GM03348 (cell line): ENCODE measurements at regions not wholly inside any gene's neighbourhood (a gene's known extent, or its start where the extent isn't known, plus 50 kb on each side); places are given as distances from the start of the nearest gene placed in this dataset.
A peak's percentile ranks its signal among the peaks of the same experiment; 100 is the strongest.
"Not testable (repeated sequence)": the region's sequence is repeated elsewhere in the genome, so short reads cannot be mapped to it uniquely, and the experiment has no call there.

Experiments used
- DNase-seq: peaks from one replicate; pipeline ENCODE4 v3.0.0; 2012; ENCODE audit warnings: low spot score

- no peak for DNase-seq
These were observed 159.3 kb upstream of the C2CD4B start for GRCh38 chr15:62324382-62324781.

DNA sequence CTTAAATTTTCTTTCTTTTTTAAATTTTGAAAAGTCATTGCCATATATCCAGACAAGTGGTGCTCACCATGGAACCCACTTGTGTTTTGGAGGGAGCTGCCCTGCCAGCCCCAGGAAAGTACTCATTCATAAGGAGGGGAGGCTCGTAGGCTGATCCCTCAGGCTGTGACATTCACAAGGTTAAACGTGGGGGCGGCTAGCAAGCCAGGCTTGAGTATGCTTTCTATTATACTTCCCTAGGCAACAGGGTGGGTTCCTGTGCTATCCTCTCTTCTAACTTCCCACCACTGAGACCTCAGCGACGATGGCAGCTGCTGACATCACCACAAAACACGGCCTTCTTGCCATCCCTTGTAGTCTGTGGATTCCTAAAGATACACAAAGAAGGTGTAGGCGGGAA, 160.5 kb upstream of the C2CD4B start:
- no peak for DNase-seq

DNA sequence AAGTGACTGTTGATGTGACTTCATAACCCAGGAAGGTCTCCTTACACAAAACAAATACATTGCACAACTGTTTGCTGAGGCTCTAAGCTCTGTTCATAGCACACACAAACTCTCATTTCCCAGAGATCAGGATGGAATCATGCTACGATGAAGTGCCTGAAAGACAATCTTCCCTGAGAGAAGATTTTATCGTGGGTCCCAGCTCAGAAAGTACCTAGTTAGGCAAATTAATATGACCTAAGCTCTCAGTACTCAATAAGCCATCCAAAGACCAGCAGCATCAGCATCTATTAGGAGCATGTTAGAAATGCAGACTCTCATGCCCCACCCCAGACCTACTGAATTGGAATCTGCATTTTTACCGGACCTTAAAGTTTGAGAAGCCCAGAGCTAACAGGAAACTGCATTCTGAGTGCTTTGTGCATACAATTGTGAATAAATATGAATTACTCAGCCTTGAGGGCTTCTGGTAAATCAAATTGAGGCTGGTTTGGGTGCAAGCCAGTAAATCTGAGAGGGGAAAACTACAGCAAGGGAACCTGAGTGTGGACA, 161.5 kb upstream of the C2CD4B start:
- no peak for DNase-seq

- no peak for DNase-seq
These were observed 162.3 kb upstream of the C2CD4B start for GRCh38 chr15:62327406-62327805.

GRCh38 chr15:62332472-62332871, 167.4 kb upstream of the C2CD4B start:
- not testable (repeated sequence) for DNase-seq

GRCh38 chr15:62334536-62334935, 169.5 kb upstream of the C2CD4B start:
- no peak for DNase-seq

- DNase-seq, result no peak
These were observed 172.8 kb upstream of the C2CD4B start for GRCh38 chr15:62337934-62338333.

GRCh38 chr15:62338497-62338896, 173.4 kb upstream of the C2CD4B start:
- DNase-seq, result no peak

GRCh38 chr15:62342959-62343358, 177.9 kb upstream of the C2CD4B start:
- no peak for DNase-seq

GRCh38 chr15:62343397-62343796, 178.3 kb upstream of the C2CD4B start:
- no peak for DNase-seq

GRCh38 chr15:62344806-62345539, 179.9 kb upstream of the C2CD4B start:
- no peak for DNase-seq

DNA sequence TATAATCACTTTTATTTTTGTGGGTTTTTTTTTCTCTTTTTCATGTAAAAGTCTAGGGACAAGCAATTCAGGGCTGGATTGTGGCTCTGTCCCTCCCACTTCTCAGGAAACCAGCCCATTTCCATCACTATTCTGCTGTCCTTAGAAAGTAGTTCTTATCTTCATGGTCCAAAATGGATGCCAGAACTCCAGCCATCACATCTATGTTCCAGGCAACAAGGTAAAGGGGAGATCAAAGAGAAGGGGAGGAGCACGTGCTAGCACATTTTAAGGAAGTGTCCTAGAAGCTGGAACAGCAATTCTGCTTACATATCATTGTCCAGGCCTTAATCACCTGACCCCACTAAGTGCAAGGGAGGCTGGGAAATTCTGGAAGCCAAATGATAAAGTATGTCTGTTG, 181.1 kb upstream of the C2CD4B start:
- DNase-seq, result no peak

- no peak for DNase-seq
These were observed 183.0 kb upstream of the C2CD4B start for GRCh38 chr15:62348118-62348517.

GRCh38 chr15:62348623-62349022, 183.5 kb upstream of the C2CD4B start:
- DNase-seq, result no peak

DNA sequence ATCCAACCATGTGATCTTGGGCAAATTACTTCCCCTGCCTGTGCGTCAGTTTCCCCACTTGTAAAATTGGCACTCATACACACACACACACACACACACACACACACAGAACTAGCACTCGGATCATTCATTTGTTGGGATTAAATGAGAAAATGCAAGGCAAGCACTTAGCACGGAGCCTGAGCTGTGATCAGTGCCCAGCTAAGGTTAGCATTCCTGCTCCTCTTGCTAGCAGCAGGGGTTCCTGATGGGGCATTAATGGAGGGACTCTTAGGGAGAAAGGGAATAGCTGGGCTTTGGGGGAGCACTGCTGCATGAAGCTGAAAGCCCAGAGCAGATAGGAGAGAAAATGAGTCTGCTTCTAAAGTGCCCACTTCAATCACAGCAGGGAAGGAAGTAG, 187.7 kb upstream of the C2CD4B start:
- DNase-seq, result no peak

- no peak for DNase-seq
These were observed 192.3 kb upstream of the C2CD4B start for GRCh38 chr15:62357431-62357830.

- no peak for DNase-seq
These were observed 194.3 kb upstream of the C2CD4B start for GRCh38 chr15:62359416-62359815.

DNA sequence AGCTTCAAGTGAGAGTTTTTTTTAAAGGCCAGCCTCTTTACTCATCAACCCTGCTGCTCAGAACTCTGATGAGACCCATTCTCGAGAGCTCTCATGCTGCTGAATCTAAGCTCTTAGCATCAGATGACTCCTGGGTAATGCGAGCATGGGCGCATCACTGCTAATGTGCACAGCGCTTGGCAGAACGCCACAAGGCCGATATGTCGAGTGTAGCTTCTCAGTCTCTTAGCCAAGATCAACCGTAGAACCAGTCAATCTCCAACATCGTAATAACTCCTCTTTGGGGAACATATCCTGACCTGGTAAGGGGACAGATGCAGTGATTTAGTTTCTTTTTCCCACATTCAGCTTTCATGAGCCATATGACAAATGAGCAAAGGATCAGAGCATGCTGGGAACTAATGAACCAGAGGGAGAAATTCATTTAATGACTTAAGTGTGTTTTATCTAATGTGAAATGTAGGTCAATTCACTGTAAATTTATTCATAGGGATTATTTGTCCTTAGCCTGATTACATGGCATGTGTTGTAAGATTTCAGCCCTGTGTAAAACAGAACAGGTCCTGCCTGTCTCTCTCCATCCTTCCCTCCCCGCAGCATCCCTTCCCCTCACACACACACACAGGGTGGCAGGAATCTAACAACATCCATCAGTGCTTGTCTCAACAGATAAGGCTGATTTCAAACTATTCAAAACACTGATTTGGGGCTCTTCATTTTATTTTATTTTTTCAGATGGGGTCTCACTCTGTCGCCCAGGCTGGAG, 195.4 kb upstream of the C2CD4B start:
- no peak for DNase-seq

- no peak for DNase-seq
These were observed 197.1 kb upstream of the C2CD4B start for GRCh38 chr15:62362144-62362543.

- DNase-seq, result peak; percentile 89
These were observed 197.5 kb upstream of the C2CD4B start for GRCh38 chr15:62362608-62363007.

- DNase-seq, result no peak
These were observed 198.8 kb upstream of the C2CD4B start for GRCh38 chr15:62363913-62364312.

DNA sequence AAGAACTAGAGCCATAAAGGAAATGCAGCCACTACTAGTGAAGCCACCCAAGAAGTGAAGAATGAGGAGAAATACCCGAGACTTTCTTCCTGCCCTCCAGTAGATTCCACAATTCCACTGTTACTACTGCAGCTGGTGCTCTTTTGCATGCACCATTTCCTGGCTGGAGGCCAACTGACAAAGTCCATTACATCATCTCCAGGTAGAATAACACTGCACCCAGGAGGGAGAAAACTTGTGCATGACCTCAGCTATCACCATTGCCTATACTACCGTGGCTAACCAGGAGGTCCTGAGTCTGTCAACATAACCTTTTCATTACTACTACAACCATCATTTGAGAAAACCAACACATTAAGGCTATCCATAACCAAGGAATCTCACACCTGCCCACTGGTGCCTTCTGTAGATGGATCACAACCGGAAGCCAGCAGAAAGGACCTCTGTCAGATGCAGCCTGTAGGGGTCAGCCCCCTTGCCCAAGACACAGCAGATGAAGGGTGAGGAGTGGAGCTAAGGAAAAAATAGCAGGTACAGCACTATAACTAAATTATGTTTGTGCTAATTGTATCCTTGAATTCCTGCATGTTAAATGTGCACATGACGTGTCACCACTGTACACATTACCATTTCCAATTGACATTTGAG, 200.8 kb upstream of the C2CD4B start:
- DNase-seq, result no peak

DNA sequence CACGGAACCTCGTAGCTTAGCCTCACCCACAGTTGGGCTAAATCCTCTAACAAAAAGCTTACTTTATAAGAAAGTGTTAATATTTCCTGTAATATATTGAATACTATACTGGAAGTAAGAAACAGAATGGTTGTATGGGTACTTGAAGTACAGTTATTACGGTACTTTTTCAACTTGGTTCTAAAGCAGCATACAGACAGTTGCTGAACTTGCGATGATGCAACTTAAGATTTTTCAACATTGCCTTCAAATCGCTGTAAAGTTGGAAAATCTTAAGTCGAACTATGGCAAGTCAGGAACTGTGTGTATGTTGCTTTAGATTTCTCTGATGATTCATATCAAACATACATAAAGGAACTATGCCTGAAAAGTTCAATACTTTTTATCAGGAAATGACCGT, 204.4 kb upstream of the C2CD4B start:
- DNase-seq, result no peak
